ENCODE measurements at regions not wholly inside any gene's neighbourhood (a gene's known extent, or its start where the extent isn't known, plus 50 kb on each side); places are given as distances from the start of the nearest gene placed in this dataset.

DNA sequence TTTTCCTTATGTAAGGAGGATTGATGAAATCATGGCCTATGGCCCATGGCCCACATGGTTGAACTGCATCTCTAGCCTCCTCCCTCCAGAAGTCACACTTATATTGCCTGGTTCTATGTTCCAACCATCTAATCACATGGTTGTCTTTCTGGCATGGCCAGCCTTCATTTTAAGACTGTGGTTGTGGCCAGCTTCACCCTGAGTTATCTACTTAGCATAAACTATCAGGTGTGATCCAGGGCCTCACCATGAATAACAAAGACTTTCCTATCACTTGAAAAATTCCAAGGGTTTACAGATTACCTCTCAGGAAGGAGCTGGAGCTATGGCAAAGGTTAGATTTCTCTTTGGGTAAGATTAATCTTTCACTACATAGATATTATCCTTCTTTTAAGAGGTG is 222.8 kb downstream of the SNCA start:
- TF ChIP-seq, protein P1, sequence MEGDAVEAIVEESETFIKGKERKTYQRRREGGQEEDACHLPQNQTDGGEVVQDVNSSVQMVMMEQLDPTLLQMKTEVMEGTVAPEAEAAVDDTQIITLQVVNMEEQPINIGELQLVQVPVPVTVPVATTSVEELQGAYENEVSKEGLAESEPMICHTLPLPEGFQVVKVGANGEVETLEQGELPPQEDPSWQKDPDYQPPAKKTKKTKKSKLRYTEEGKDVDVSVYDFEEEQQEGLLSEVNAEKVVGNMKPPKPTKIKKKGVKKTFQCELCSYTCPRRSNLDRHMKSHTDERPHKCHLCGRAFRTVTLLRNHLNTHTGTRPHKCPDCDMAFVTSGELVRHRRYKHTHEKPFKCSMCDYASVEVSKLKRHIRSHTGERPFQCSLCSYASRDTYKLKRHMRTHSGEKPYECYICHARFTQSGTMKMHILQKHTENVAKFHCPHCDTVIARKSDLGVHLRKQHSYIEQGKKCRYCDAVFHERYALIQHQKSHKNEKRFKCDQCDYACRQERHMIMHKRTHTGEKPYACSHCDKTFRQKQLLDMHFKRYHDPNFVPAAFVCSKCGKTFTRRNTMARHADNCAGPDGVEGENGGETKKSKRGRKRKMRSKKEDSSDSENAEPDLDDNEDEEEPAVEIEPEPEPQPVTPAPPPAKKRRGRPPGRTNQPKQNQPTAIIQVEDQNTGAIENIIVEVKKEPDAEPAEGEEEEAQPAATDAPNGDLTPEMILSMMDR (IDR thresholded peaks at IDR 0.05) = no peak
- TF ChIP-seq EP300 (IDR thresholded peaks at IDR 0.05) = no peak

All from ovary (tissue), 3 donors.